A549 (cell line): ENCODE measurements at regions not wholly inside any gene's neighbourhood (a gene's known extent, or its start where the extent isn't known, plus 50 kb on each side); places are given as distances from the start of the nearest gene placed in this dataset.

ENCODE experiments used
- ATAC-seq, 2 experiments: fragments of 200-7000 bp in 1 of 2; fragments of >200 bp in 1 of 2; cut with Nextera tagmentation in 1 of 2; cut with Tn5 transposase in 1 of 2; 3 replicates each; pipeline versions ENCODE4 v1.8.0 to v1.9.1; 2018 to 2020; ENCODE audit warnings: mild to moderate bottlenecking in 1 of 2, moderate library complexity in 1 of 2
- CTCF ChIA-PET: fragments of 300-600 bp; sonication (Branson Sonifier 250); formaldehyde crosslinking; extraction: SDS; loops from one replicate; lab custom pipeline; 2021; ENCODE audit warnings: antibody characterized with exemption, inconsistent platforms; lab: Yijun Ruan, JAX
- POLR2A ChIA-PET: fragments of 350-600 bp; formaldehyde crosslinking; extraction: SDS; loops from one replicate; lab custom pipeline; 2021; ENCODE audit warnings: antibody characterized with exemption, inconsistent platforms; lab: Yijun Ruan, JAX
- DNase-seq, 2 experiments: peaks; one replicate each; pipeline versions ENCODE4 v3.0.0 to v3.0.0-alpha.2; 2011 to 2016; ENCODE audit warnings: low read depth in 1 of 2, low spot score in 1 of 2
- FAIRE-seq: peaks from 2 replicates; lab custom pipeline; 2011; peaks lifted over from hg19 to GRCh38; lab: Jason Lieb, UNC
- H3K27ac ChIP-seq, 2 experiments: fragments of >200 bp; sonication (Bioruptor Twin); formaldehyde crosslinking; 3 replicates each; pipeline ENCODE4 v1.5.1; 2016 to 2017
- H3K4me1 ChIP-seq: fragments of >200 bp; sonication (Bioruptor Twin); formaldehyde crosslinking; 3 replicates; pipeline ENCODE4 v1.6.1; 2016
- H3K4me2 ChIP-seq: fragments of >200 bp; sonication (Bioruptor Twin); formaldehyde crosslinking; 3 replicates; pipeline ENCODE4 v1.6.1; 2016
- H3K4me3 ChIP-seq: fragments of >200 bp; sonication (Bioruptor Twin); formaldehyde crosslinking; 3 replicates; pipeline ENCODE4 v1.5.1; 2016
- H3K9me3 ChIP-seq: fragments of >200 bp; sonication (Bioruptor Twin); formaldehyde crosslinking; 3 replicates; pipeline ENCODE4 v1.6.1; 2016
- BCL3 ChIP-seq: fragments of >200 bp; sonication (Bioruptor Twin); formaldehyde crosslinking; IDR thresholded peaks from 3 replicates; pipeline ENCODE4 v1.6.1; 2016
- BHLHE40 ChIP-seq: IDR thresholded peaks from 2 replicates; pipeline ENCODE4 v1.6.1; 2012; ENCODE audit warnings: low read depth, low read length, inconsistent platforms
- CBX2 ChIP-seq: fragments of 200-600 bp; sonication (generic); IDR thresholded peaks from 2 replicates; pipeline ENCODE4 v1.6.1; 2016; ENCODE audit warnings: low read depth, mild to moderate bottlenecking, borderline replicate concordance
- CBX8 ChIP-seq: fragments of 200-600 bp; sonication (generic); IDR thresholded peaks from 2 replicates; pipeline ENCODE4 v1.6.1; 2016
- CHD4 ChIP-seq: fragments of 200-600 bp; sonication (generic); IDR thresholded peaks from 2 replicates; pipeline ENCODE4 v1.6.1; 2016; ENCODE audit warnings: antibody characterized with exemption, mild to moderate bottlenecking, borderline replicate concordance
- E2F6 ChIP-seq: IDR thresholded peaks from 2 replicates; pipeline ENCODE4 v1.6.1; 2012; ENCODE audit warnings: low read depth, borderline replicate concordance
- EHF ChIP-seq: fragments of 250-450 bp; sonication (Bioruptor Pico); IDR thresholded peaks from 2 replicates; pipeline ENCODE4 v1.5.0; 2020; ENCODE audit warnings: mild to moderate bottlenecking
- ESRRA ChIP-seq: fragments of 150-350 bp; IDR thresholded peaks from 2 replicates; pipeline ENCODE4 v1.6.1; 2014; ENCODE audit warnings: mild to moderate bottlenecking, low read length, borderline replicate concordance
- FOSL2 ChIP-seq, 2 experiments: fragments of 450-650 bp in 1 of 2; fragments of >200 bp in 1 of 2; sonication (Bioruptor Twin) in 1 of 2; formaldehyde crosslinking; IDR thresholded peaks; 2 replicates each; pipeline versions ENCODE4 v1.5.0 to v1.6.1; 2016 to 2020; ENCODE audit warnings: mild to moderate bottlenecking in 1 of 2, moderate library complexity in 1 of 2
- FOXS1 ChIP-seq: fragments of 250-450 bp; sonication (Bioruptor Pico); IDR thresholded peaks from 2 replicates; pipeline ENCODE4 v1.5.0; 2020; ENCODE audit warnings: mild to moderate bottlenecking, moderate library complexity
- GATA3 ChIP-seq: IDR thresholded peaks from 2 replicates; pipeline ENCODE4 v1.6.1; 2012; ENCODE audit warnings: borderline replicate concordance
- HMGXB4 ChIP-seq: fragments of 250-450 bp; sonication (Bioruptor Pico); IDR thresholded peaks from 2 replicates; pipeline ENCODE4 v1.5.0; 2021; ENCODE audit warnings: mild to moderate bottlenecking, moderate library complexity, borderline replicate concordance
- HOXA7 ChIP-seq: fragments of 250-450 bp; sonication (Bioruptor Pico); IDR thresholded peaks from 2 replicates; pipeline ENCODE4 v1.5.0; 2020; ENCODE audit warnings: mild to moderate bottlenecking, moderate library complexity
- HOXB5 ChIP-seq: fragments of 250-450 bp; sonication (Bioruptor Pico); IDR thresholded peaks from 2 replicates; pipeline ENCODE4 v1.5.0; 2020; ENCODE audit warnings: mild to moderate bottlenecking, moderate library complexity
- JUN ChIP-seq, 2 experiments: fragments of >200 bp; sonication (Bioruptor Twin); formaldehyde crosslinking; IDR thresholded peaks; 2 replicates in 1 of 2; 3 replicates in 1 of 2; pipeline ENCODE4 v1.6.1; 2016 to 2017
- JUNB ChIP-seq: fragments of >200 bp; sonication (Bioruptor Twin); formaldehyde crosslinking; IDR thresholded peaks from 2 replicates; pipeline ENCODE4 v1.6.1; 2016
- MAX ChIP-seq: IDR thresholded peaks from 2 replicates; pipeline ENCODE4 v1.6.1; 2012
- NR3C1 ChIP-seq: fragments of >200 bp; sonication (Bioruptor Twin); formaldehyde crosslinking; IDR thresholded peaks from 3 replicates; pipeline ENCODE4 v1.6.1; 2017
- POLR2A ChIP-seq: IDR thresholded peaks from 2 replicates; pipeline ENCODE4 v1.6.1; 2012; ENCODE audit warnings: mild to moderate bottlenecking, low read length
- RARB ChIP-seq: fragments of 250-450 bp; sonication (Bioruptor Pico); IDR thresholded peaks from 2 replicates; pipeline ENCODE4 v1.8.0; 2021; ENCODE audit warnings: mild to moderate bottlenecking, moderate library complexity
- RCOR1 ChIP-seq: fragments of 150-350 bp; IDR thresholded peaks from 2 replicates; pipeline ENCODE4 v1.6.1; 2014; ENCODE audit warnings: antibody characterized with exemption, low read length, low read depth
- RFX5 ChIP-seq: fragments of 450-650 bp; IDR thresholded peaks from 2 replicates; pipeline ENCODE4 v1.7.1; 2014; ENCODE audit warnings: antibody characterized with exemption, mild to moderate bottlenecking, moderate library complexity
- TP53 ChIP-seq: fragments of 250-450 bp; sonication (Bioruptor Pico); IDR thresholded peaks from 2 replicates; pipeline ENCODE4 v1.5.0; 2021; ENCODE audit warnings: mild to moderate bottlenecking, moderate library complexity
- USF2 ChIP-seq: fragments of 450-650 bp; IDR thresholded peaks from 2 replicates; pipeline ENCODE4 v1.6.1; 2014; ENCODE audit warnings: antibody characterized with exemption
- ZFP36 ChIP-seq: fragments of 450-650 bp; IDR thresholded peaks from 2 replicates; pipeline ENCODE4 v1.6.1; 2014; ENCODE audit warnings: borderline replicate concordance; ENCODE audit not compliant: partially characterized antibody
- ZNF302 ChIP-seq: fragments of 250-450 bp; sonication (Bioruptor Pico); IDR thresholded peaks from 2 replicates; pipeline ENCODE4 v1.9.0; 2021; ENCODE audit warnings: inconsistent platforms, mild to moderate bottlenecking, moderate library complexity
- ZSCAN20 ChIP-seq: fragments of 250-450 bp; sonication (Bioruptor Pico); IDR thresholded peaks from 2 replicates; pipeline ENCODE4 v1.8.0; 2022; ENCODE audit warnings: mild to moderate bottlenecking, moderate library complexity
- WGBS: methylation state at CpG from one replicate; pipeline ENCODE4 v1.1.6; 2017; ENCODE audit errors: missing lambda C conversion rate; 5-methylcytosine and 5-hydroxymethylcytosine counted together

- ChIA-PET POLR2A (no interaction called here), CTCF (no interaction called here)
- ATAC-seq: no peak
- Histone ChIP-seq H3K4me3 (no peak overlapping the region), H3K9me3 (no peaks in the 10 kb centered on the region), H3K27ac (no peak overlapping the region), H3K4me1 (no peaks in the 10 kb centered on the region), H3K4me2 (no peak overlapping the region)
- no peak for TF ChIP-seq E2F6
- TF ChIP-seq TP53 (CRISPR knock-in tag): no peak
- no peak for TF ChIP-seq ZNF302 (CRISPR knock-in tag)
- TF ChIP-seq JUNB: no peak
- no peak for TF ChIP-seq HOXB5 (CRISPR knock-in tag)
- no peak for TF ChIP-seq HOXA7 (CRISPR knock-in tag)
- TF ChIP-seq FOSL2 (IDR thresholded peaks at IDR 0.05): no peak
- TF ChIP-seq FOSL2 (CRISPR knock-in tag; IDR thresholded peaks at IDR 0.05): no peak
- no peak for TF ChIP-seq CHD4
- TF ChIP-seq RARB (CRISPR knock-in tag): no peak
- TF ChIP-seq MAX: no peak
- WGBS: 6% methylated on average over 2 of the region's 2 CpGs
- DNase-seq: no peak
- no peak for FAIRE-seq
Measured at GRCh38 chr4:95898226-95898625, 58.3 kb downstream of the PDHA2 start.

- DNase-seq (no peak), ATAC-seq (no peak), FAIRE-seq (no peak)
- WGBS: 17% methylated on average over 1 of the region's 1 CpG
- TF ChIP-seq EHF (CRISPR knock-in tag): no peak
- TF ChIP-seq ZFP36: no peak
- no peak for TF ChIP-seq POLR2A
- TF ChIP-seq BCL3: no peak
- TF ChIP-seq GATA3: no peak
- TF ChIP-seq RFX5: no peak
- TF ChIP-seq ESRRA: no peak
- TF ChIP-seq RCOR1: no peak
- no peak for TF ChIP-seq CBX8
- no peak for TF ChIP-seq JUN (IDR thresholded peaks at IDR 0.05)
- no peak for TF ChIP-seq NR3C1
- no peak for TF ChIP-seq ZNF302 (CRISPR knock-in tag)
- TF ChIP-seq HMGXB4 (CRISPR knock-in tag): no peak
- no peak for TF ChIP-seq ZSCAN20
- no peak for TF ChIP-seq BHLHE40
- TF ChIP-seq CBX2: no peak
- no peak for TF ChIP-seq USF2
- no peak for TF ChIP-seq FOXS1 (CRISPR knock-in tag)
- ChIA-PET CTCF (no interaction called here), POLR2A (no interaction called here)
- H3K4me3 ChIP-seq: no peak overlapping the region
- H3K4me2 ChIP-seq: no peak overlapping the region
- no peaks in the 10 kb centered on the region for H3K9me3 ChIP-seq
- H3K4me1 ChIP-seq: no peaks in the 10 kb centered on the region
- H3K27ac ChIP-seq: no peak overlapping the region
Measured at GRCh38 chr4:95909211-95909610, 69.3 kb downstream of the PDHA2 start.
